Natural killer cell (primary cell): ENCODE measurements at regions not wholly inside any gene's neighbourhood (a gene's known extent, or its start where the extent isn't known, plus 50 kb on each side); places are given as distances from the start of the nearest gene placed in this dataset.

Experiments used
- ATAC-seq, 3 donors: fragments of 150-1000 bp in 2 of 3; fragments of 200-7000 bp in 1 of 3; cut with Tn5 transposase; 1 replicate in 1 of 3; 2 replicates in 2 of 3; pipeline ENCODE4 v1.10.0; 2021; ENCODE audit warnings: mild to moderate bottlenecking in 2 of 3, moderate library complexity in 2 of 3
- DNase-seq, 2 donors: peaks; one replicate each; pipeline versions ENCODE4 v3.0.0 to v3.0.0-alpha.2; 2013 to 2021; ENCODE audit warnings: mixed read lengths in 1 of 2
- H3K27ac ChIP-seq: one replicate; pipeline ENCODE4 v1.5.1; 2013; ENCODE audit warnings: mild to moderate bottlenecking, low read length
- H3K27me3 ChIP-seq: one replicate; pipeline ENCODE4 v1.6.1; 2013; ENCODE audit warnings: low read length; ENCODE audit not compliant: control insufficient read depth, insufficient read depth
- H3K36me3 ChIP-seq: one replicate; pipeline ENCODE4 v1.6.1; 2013; ENCODE audit warnings: low read length; ENCODE audit not compliant: control insufficient read depth, insufficient read depth
- H3K4me1 ChIP-seq: one replicate; pipeline ENCODE4 v1.6.1; 2013; ENCODE audit warnings: low read length; ENCODE audit not compliant: control insufficient read depth, insufficient read depth
- H3K4me3 ChIP-seq: one replicate; pipeline ENCODE4 v1.5.1; 2013; ENCODE audit warnings: low read length
- H3K9me3 ChIP-seq: one replicate; pipeline ENCODE4 v1.6.1; 2013; ENCODE audit warnings: low read length; ENCODE audit not compliant: control insufficient read depth, insufficient read depth
- H3K27ac Mint-ChIP-seq, 2 donors: one replicate each; pipeline ENCODE4 v1.8.0; 2022; ENCODE audit warnings: mild to moderate bottlenecking in 2 of 2, mixed read lengths in 2 of 2, moderate library complexity in 1 of 2
- H3K27me3 Mint-ChIP-seq, 2 donors: one replicate each; pipeline ENCODE4 v1.8.0; 2022; ENCODE audit warnings: low read depth in 2 of 2, mixed read lengths in 2 of 2
- H3K36me3 Mint-ChIP-seq: one replicate; pipeline ENCODE4 v1.8.0; 2022; ENCODE audit warnings: mixed read lengths
- H3K4me1 Mint-ChIP-seq, 2 donors: one replicate each; pipeline ENCODE4 v1.8.0; 2022; ENCODE audit warnings: mixed read lengths in 2 of 2
- H3K4me3 Mint-ChIP-seq: one replicate; pipeline ENCODE4 v1.8.0; 2022; ENCODE audit warnings: mild to moderate bottlenecking, moderate library complexity, mixed read lengths
- H3K9me3 Mint-ChIP-seq, 2 donors: one replicate each; pipeline ENCODE4 v1.8.0; 2022; ENCODE audit warnings: mixed read lengths in 2 of 2
- WGBS: methylation state at CpG from one replicate; pipeline ENCODE4 v1.1.7; 2013; ENCODE audit warnings: missing lambda C conversion rate; ENCODE audit not compliant: insufficient coverage; 5-methylcytosine and 5-hydroxymethylcytosine counted together
- intact Hi-C: fragments of 100-400 bp; cut with micrococcal nuclease; formaldehyde crosslinking; loops from one replicate; pipeline ENCODE4 v1.14.2; 2022
- TF ChIP-seq, protein P1 (sequence below): fragments of 200-600 bp; IDR thresholded peaks from one replicate; pipeline ENCODE4 v1.8.0; 2022; ENCODE audit warnings: antibody characterized with exemption

DNA sequence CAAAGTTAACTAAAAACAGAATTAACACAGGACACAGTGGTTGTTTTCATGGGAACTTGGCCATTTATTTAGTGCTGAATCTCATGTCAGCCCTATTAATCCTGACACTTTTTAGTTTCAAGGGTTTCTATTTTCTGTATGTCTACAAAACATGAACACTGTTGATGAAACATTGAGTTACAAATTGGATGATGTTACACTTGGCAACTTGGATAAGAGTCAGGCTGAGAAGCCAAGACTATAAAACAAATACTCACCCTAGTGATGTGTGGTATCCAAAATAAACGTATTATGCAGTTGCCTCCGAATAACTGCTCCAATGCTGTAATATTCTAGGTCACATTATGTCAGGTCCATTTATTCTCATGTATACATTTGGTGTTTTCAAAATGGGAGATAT is 349.6 kb downstream of the ZIC1 start:
- DNase-seq (no peak), ATAC-seq (no peak)
- Mint-ChIP-seq H3K27me3 (no peaks in the 10 kb centered on the region), H3K36me3 (no peaks in the 10 kb centered on the region), H3K4me3 (no peak overlapping the region), H3K27ac (no peak overlapping the region), H3K9me3 (peaks cover 4 to 7% of the 10 kb centered on the region in 2 donors), H3K4me1 (no peaks in the 10 kb centered on the region)
- Histone ChIP-seq H3K27ac (no peak overlapping the region), H3K4me1 (no peaks in the 10 kb centered on the region), H3K4me3 (no peak overlapping the region), H3K36me3 (no peaks in the 10 kb centered on the region), H3K27me3 (no peaks in the 10 kb centered on the region), H3K9me3 (no peaks in the 10 kb centered on the region)
- intact Hi-C loops: no loop called here
- WGBS: 92% methylated on average over 2 of the region's 2 CpGs
- TF ChIP-seq, protein P1, sequence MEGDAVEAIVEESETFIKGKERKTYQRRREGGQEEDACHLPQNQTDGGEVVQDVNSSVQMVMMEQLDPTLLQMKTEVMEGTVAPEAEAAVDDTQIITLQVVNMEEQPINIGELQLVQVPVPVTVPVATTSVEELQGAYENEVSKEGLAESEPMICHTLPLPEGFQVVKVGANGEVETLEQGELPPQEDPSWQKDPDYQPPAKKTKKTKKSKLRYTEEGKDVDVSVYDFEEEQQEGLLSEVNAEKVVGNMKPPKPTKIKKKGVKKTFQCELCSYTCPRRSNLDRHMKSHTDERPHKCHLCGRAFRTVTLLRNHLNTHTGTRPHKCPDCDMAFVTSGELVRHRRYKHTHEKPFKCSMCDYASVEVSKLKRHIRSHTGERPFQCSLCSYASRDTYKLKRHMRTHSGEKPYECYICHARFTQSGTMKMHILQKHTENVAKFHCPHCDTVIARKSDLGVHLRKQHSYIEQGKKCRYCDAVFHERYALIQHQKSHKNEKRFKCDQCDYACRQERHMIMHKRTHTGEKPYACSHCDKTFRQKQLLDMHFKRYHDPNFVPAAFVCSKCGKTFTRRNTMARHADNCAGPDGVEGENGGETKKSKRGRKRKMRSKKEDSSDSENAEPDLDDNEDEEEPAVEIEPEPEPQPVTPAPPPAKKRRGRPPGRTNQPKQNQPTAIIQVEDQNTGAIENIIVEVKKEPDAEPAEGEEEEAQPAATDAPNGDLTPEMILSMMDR: no peak

DNA sequence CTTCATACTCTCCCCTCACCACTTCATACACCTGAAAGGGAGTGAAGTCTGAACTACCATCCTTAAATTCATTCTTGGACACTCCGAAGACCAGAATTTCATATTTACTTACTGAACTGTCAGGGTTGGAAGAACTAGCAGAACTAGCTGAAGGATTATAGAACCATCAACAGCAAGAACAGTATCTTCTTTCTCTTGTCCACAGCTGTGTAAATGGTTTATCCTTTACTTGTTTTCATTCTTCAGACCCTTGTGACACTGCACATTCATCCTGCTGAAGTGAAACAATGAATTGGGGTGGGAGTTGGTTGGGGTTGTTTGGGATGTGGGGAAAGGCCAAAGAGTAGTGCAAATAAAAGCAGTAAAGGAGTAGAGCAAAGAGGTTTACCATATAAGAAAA is 350.9 kb downstream of the ZIC1 start:
- WGBS: 80% methylated on average over 1 of the region's 1 CpG
- H3K27ac Mint-ChIP-seq: no peak overlapping the region
- intact Hi-C loops: no loop called here
- no peaks in the 10 kb centered on the region for H3K36me3 ChIP-seq
- H3K9me3 ChIP-seq: no peaks in the 10 kb centered on the region
- H3K27me3 Mint-ChIP-seq: no peaks in the 10 kb centered on the region
- no peak overlapping the region for H3K4me3 Mint-ChIP-seq
- peaks cover 6 to 10% of the 10 kb centered on the region in 2 donors for H3K9me3 Mint-ChIP-seq
- TF ChIP-seq, protein P1: no peak
- ATAC-seq: no peak
- H3K4me1 Mint-ChIP-seq: no peaks in the 10 kb centered on the region
- DNase-seq: no peak
- H3K27ac ChIP-seq: no peak overlapping the region
- no peak overlapping the region for H3K4me3 ChIP-seq
- H3K4me1 ChIP-seq: no peaks in the 10 kb centered on the region
- H3K36me3 Mint-ChIP-seq: no peaks in the 10 kb centered on the region
- H3K27me3 ChIP-seq: no peaks in the 10 kb centered on the region

DNA sequence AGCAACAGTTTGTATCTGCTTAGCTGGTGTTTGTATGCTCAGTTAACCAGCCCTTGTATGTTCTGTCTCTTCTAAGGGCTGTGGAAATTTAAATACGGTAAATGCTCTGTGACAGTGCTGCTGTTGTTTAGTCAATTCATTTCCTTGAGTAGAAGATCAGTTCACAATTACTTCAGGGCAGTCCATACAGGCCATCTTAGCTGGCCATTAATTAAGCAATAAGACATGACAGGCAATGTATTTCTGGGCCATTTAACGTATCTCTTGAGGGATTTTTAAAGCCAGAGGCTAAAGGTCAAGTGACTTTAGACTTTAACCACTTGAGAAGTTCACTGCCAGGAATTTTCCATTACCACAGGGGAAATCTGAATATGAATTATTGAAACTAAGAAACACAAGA is 351.8 kb downstream of the ZIC1 start:
- Mint-ChIP-seq H3K36me3 (no peaks in the 10 kb centered on the region), H3K9me3 (peaks cover 6 to 10% of the 10 kb centered on the region in 2 donors), H3K27me3 (no peaks in the 10 kb centered on the region), H3K4me1 (no peaks in the 10 kb centered on the region), H3K27ac (no peak overlapping the region), H3K4me3 (no peak overlapping the region)
- Histone ChIP-seq H3K9me3 (no peaks in the 10 kb centered on the region), H3K36me3 (no peaks in the 10 kb centered on the region), H3K4me1 (no peaks in the 10 kb centered on the region), H3K4me3 (no peak overlapping the region), H3K27ac (no peak overlapping the region), H3K27me3 (no peaks in the 10 kb centered on the region)
- intact Hi-C loops: no loop called here
- no peak for DNase-seq
- no peak for ATAC-seq
- TF ChIP-seq, protein P1: no peak
- 69% methylated on average over 2 of the region's 2 CpGs for WGBS

DNA sequence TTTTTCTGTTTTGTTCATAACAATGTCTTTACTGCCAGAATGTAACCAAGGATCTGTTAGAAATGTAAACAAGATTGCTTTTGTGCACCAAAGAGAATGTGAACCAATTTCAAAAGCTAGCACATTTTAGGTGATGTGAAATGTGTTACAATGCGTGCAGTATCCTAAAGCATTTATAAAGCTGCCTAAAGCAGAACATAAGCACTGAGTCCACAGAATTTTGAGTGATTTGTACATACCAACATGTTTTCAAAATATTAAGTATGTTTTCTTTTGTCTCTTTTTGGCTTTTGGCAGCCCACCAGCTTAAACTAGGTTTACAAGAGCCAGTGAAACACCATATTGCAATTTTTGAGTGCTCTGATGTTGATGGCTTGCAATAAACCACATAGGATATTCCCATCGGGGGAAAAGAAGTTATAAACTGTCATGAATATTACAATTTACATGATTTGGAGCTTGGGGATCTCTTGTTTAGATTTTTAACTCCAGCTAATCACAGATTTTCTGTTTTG is 364.0 kb downstream of the ZIC1 start:
- no peaks in the 10 kb centered on the region for H3K36me3 Mint-ChIP-seq
- ATAC-seq: no peak
- Histone ChIP-seq H3K9me3 (no peaks in the 10 kb centered on the region), H3K36me3 (no peaks in the 10 kb centered on the region), H3K4me3 (no peak overlapping the region), H3K4me1 (no peaks in the 10 kb centered on the region), H3K27ac (no peak overlapping the region), H3K27me3 (no peaks in the 10 kb centered on the region)
- no peaks in the 10 kb centered on the region for H3K4me1 Mint-ChIP-seq
- H3K27ac Mint-ChIP-seq: no peak overlapping the region
- no peak overlapping the region for H3K4me3 Mint-ChIP-seq
- H3K27me3 Mint-ChIP-seq: no peaks in the 10 kb centered on the region
- H3K9me3 Mint-ChIP-seq: peaks cover 5 to 7% of the 10 kb centered on the region in 2 donors
- 73% methylated on average over 1 of the region's 2 CpGs for WGBS
- intact Hi-C loops: no loop called here
- DNase-seq: no peak
- TF ChIP-seq, protein P1: no peak
